ENCODE measurements at regions not wholly inside any gene's neighbourhood (a gene's known extent, or its start where the extent isn't known, plus 50 kb on each side); places are given as distances from the start of the nearest gene placed in this dataset.

- Histone ChIP-seq H3K4me1 (ENCODE audit: control insufficient read depth in 2 of 2, insufficient read depth in 2 of 2, low read length in 2 of 2) (no peaks in the 10 kb centered on the region), H3K27me3 (ENCODE audit: control insufficient read depth in 2 of 2, insufficient read depth in 2 of 2, low read length in 2 of 2) (no peaks in the 10 kb centered on the region), H3K36me3 (ENCODE audit: control insufficient read depth in 2 of 3, insufficient read depth in 3 of 3, low read length in 3 of 3) (no peaks in the 10 kb centered on the region), H3K27ac (ENCODE audit: low read depth, low read length) (no peak overlapping the region), H3K4me3 (ENCODE audit: low read length) (no peak overlapping the region), H3K9me3 (ENCODE audit: control insufficient read depth in 2 of 3, low read length in 3 of 3) (no peaks in the 10 kb centered on the region)
- H3K27ac Mint-ChIP-seq = no peak overlapping the region
- intact Hi-C loops (cut with micrococcal nuclease) = no loop called here
- POLR2A ChIA-PET = no interaction called here
- ATAC-seq = no peak
- no peak overlapping the region for H3K4me3 Mint-ChIP-seq
- peaks cover 0 to 26% (median 6%) of the 10 kb centered on the region in 11 donors for H3K9me3 Mint-ChIP-seq
- CTCF ChIA-PET = no interaction called here
- no peaks in the 10 kb centered on the region for H3K36me3 Mint-ChIP-seq
- no peak for DNase-seq
- H3K4me1 Mint-ChIP-seq = no peaks in the 10 kb centered on the region
- no peaks in the 10 kb centered on the region for H3K27me3 Mint-ChIP-seq
These were observed 767.9 kb upstream of the API5 start for GRCh38 chr11:42543844-42544419.

GRCh38 chr11:42544726-42545125 lies 767.1 kb upstream of the API5 start:
- Mint-ChIP-seq H3K27me3 (no peaks in the 10 kb centered on the region), H3K9me3 (peaks cover 0 to 20% (median 6%) of the 10 kb centered on the region in 11 donors), H3K27ac (no peak overlapping the region), H3K4me3 (no peak overlapping the region), H3K36me3 (no peaks in the 10 kb centered on the region), H3K4me1 (no peaks in the 10 kb centered on the region)
- intact Hi-C loops (cut with micrococcal nuclease) = no loop called here
- ChIA-PET CTCF (no interaction called here), POLR2A (no interaction called here)
- H3K27me3 ChIP-seq (ENCODE audit: control insufficient read depth in 2 of 2, insufficient read depth in 2 of 2, low read length in 2 of 2) = no peaks in the 10 kb centered on the region
- H3K27ac ChIP-seq (ENCODE audit: low read depth, low read length) = no peak overlapping the region
- ATAC-seq (no peak), DNase-seq (no peak)
- H3K4me3 ChIP-seq (ENCODE audit: low read length) = no peak overlapping the region
- no peaks in the 10 kb centered on the region for H3K9me3 ChIP-seq (ENCODE audit: control insufficient read depth in 2 of 3, low read length in 3 of 3)
- no peaks in the 10 kb centered on the region for H3K4me1 ChIP-seq (ENCODE audit: control insufficient read depth in 2 of 2, insufficient read depth in 2 of 2, low read length in 2 of 2)
- no peaks in the 10 kb centered on the region for H3K36me3 ChIP-seq (ENCODE audit: control insufficient read depth in 2 of 3, insufficient read depth in 3 of 3, low read length in 3 of 3)

GRCh38 chr11:42545954-42546353 lies 765.8 kb upstream of the API5 start:
- Mint-ChIP-seq H3K4me1 (no peaks in the 10 kb centered on the region), H3K27ac (no peak overlapping the region), H3K9me3 (peaks cover 0 to 20% (median 4%) of the 10 kb centered on the region in 11 donors), H3K36me3 (no peaks in the 10 kb centered on the region), H3K4me3 (no peak overlapping the region), H3K27me3 (no peaks in the 10 kb centered on the region)
- Histone ChIP-seq H3K27ac (ENCODE audit: low read depth, low read length) (no peak overlapping the region), H3K27me3 (ENCODE audit: control insufficient read depth in 2 of 2, insufficient read depth in 2 of 2, low read length in 2 of 2) (no peaks in the 10 kb centered on the region), H3K36me3 (ENCODE audit: control insufficient read depth in 2 of 3, insufficient read depth in 3 of 3, low read length in 3 of 3) (no peaks in the 10 kb centered on the region), H3K4me1 (ENCODE audit: control insufficient read depth in 2 of 2, insufficient read depth in 2 of 2, low read length in 2 of 2) (no peaks in the 10 kb centered on the region), H3K4me3 (ENCODE audit: low read length) (no peak overlapping the region), H3K9me3 (ENCODE audit: control insufficient read depth in 2 of 3, low read length in 3 of 3) (no peaks in the 10 kb centered on the region)
- ATAC-seq (no peak), DNase-seq (no peak)
- ChIA-PET POLR2A (no interaction called here), CTCF (no interaction called here)
- intact Hi-C loops (cut with micrococcal nuclease) = no loop called here

- ATAC-seq = no peak
These were observed 759.0 kb upstream of the API5 start for GRCh38 chr11:42552786-42553185.

GRCh38 chr11:42555190-42555589 lies 756.6 kb upstream of the API5 start:
- no peaks in the 10 kb centered on the region for H3K9me3 ChIP-seq (ENCODE audit: control insufficient read depth in 2 of 3, low read length in 3 of 3)
- H3K27me3 Mint-ChIP-seq = no peaks in the 10 kb centered on the region
- no peaks in the 10 kb centered on the region for H3K27me3 ChIP-seq (ENCODE audit: control insufficient read depth in 2 of 2, insufficient read depth in 2 of 2, low read length in 2 of 2)
- no peak overlapping the region for H3K4me3 ChIP-seq (ENCODE audit: low read length)
- no peak overlapping the region for H3K27ac Mint-ChIP-seq
- peaks cover 0 to 14% (median 2%) of the 10 kb centered on the region in 11 donors for H3K9me3 Mint-ChIP-seq
- H3K4me3 Mint-ChIP-seq = no peak overlapping the region
- intact Hi-C loops (cut with micrococcal nuclease) = no loop called here
- H3K36me3 ChIP-seq (ENCODE audit: control insufficient read depth in 2 of 3, insufficient read depth in 3 of 3, low read length in 3 of 3) = no peaks in the 10 kb centered on the region
- ChIA-PET CTCF (no interaction called here), POLR2A (no interaction called here)
- H3K4me1 ChIP-seq (ENCODE audit: control insufficient read depth in 2 of 2, insufficient read depth in 2 of 2, low read length in 2 of 2) = no peaks in the 10 kb centered on the region
- ATAC-seq = no peak
- no peaks in the 10 kb centered on the region for H3K36me3 Mint-ChIP-seq
- DNase-seq = no peak
- H3K27ac ChIP-seq (ENCODE audit: low read depth, low read length) = no peak overlapping the region
- no peaks in the 10 kb centered on the region for H3K4me1 Mint-ChIP-seq

More at GRCh38 chr11:42552786-42553185, 759.0 kb upstream of the API5 start:
- H3K27me3 ChIP-seq (ENCODE audit: control insufficient read depth in 2 of 2, insufficient read depth in 2 of 2, low read length in 2 of 2) = no peaks in the 10 kb centered on the region
- H3K9me3 Mint-ChIP-seq = peaks cover 0 to 11% (median 1%) of the 10 kb centered on the region in 11 donors
- H3K27ac ChIP-seq (ENCODE audit: low read depth, low read length) = no peak overlapping the region
- no peaks in the 10 kb centered on the region for H3K36me3 ChIP-seq (ENCODE audit: control insufficient read depth in 2 of 3, insufficient read depth in 3 of 3, low read length in 3 of 3)
- no peaks in the 10 kb centered on the region for H3K27me3 Mint-ChIP-seq
- no peaks in the 10 kb centered on the region for H3K4me1 ChIP-seq (ENCODE audit: control insufficient read depth in 2 of 2, insufficient read depth in 2 of 2, low read length in 2 of 2)
- H3K4me1 Mint-ChIP-seq = no peaks in the 10 kb centered on the region
- DNase-seq = no peak
- no peaks in the 10 kb centered on the region for H3K9me3 ChIP-seq (ENCODE audit: control insufficient read depth in 2 of 3, low read length in 3 of 3)
- intact Hi-C loops (cut with micrococcal nuclease) = no loop called here
- no peak overlapping the region for H3K4me3 Mint-ChIP-seq
- POLR2A ChIA-PET = no interaction called here
- no peak overlapping the region for H3K27ac Mint-ChIP-seq
- CTCF ChIA-PET = no interaction called here
- no peaks in the 10 kb centered on the region for H3K36me3 Mint-ChIP-seq
- no peak overlapping the region for H3K4me3 ChIP-seq (ENCODE audit: low read length)

GRCh38 chr11:42571131-42571877 lies 740.5 kb upstream of the API5 start:
- no peak overlapping the region for H3K4me3 Mint-ChIP-seq
- no peak for ATAC-seq
- H3K27ac ChIP-seq (ENCODE audit: low read depth, low read length) = no peak overlapping the region
- peaks cover 0 to 30% (median 9%) of the 10 kb centered on the region in 11 donors for H3K9me3 Mint-ChIP-seq
- DNase-seq = no peak
- H3K4me1 Mint-ChIP-seq = no peaks in the 10 kb centered on the region
- H3K27ac Mint-ChIP-seq = no peak overlapping the region
- H3K9me3 ChIP-seq (ENCODE audit: control insufficient read depth in 2 of 3, low read length in 3 of 3) = no peaks in the 10 kb centered on the region
- no peaks in the 10 kb centered on the region for H3K36me3 ChIP-seq (ENCODE audit: control insufficient read depth in 2 of 3, insufficient read depth in 3 of 3, low read length in 3 of 3)
- H3K27me3 Mint-ChIP-seq = no peaks in the 10 kb centered on the region
- POLR2A ChIA-PET = no interaction called here
- no peaks in the 10 kb centered on the region for H3K27me3 ChIP-seq (ENCODE audit: control insufficient read depth in 2 of 2, insufficient read depth in 2 of 2, low read length in 2 of 2)
- no peaks in the 10 kb centered on the region for H3K4me1 ChIP-seq (ENCODE audit: control insufficient read depth in 2 of 2, insufficient read depth in 2 of 2, low read length in 2 of 2)
- no peaks in the 10 kb centered on the region for H3K36me3 Mint-ChIP-seq
- intact Hi-C loops (cut with micrococcal nuclease) = no loop called here
- H3K4me3 ChIP-seq (ENCODE audit: low read length) = no peak overlapping the region
- CTCF ChIA-PET = no interaction called here

Measured in naive thymus-derived CD4-positive, alpha-beta T cell (primary cell).